Heart right ventricle (tissue), 16 donors: ENCODE measurements at regions not wholly inside any gene's neighbourhood (a gene's known extent, or its start where the extent isn't known, plus 50 kb on each side); places are given as distances from the start of the nearest gene placed in this dataset.

Experiments
- ATAC-seq, 8 donors: fragments of 200-7000 bp; cut with Tn5 transposase; one replicate each; pipeline ENCODE4 v1.9.1; 2020; ENCODE audit warnings: mild to moderate bottlenecking in 8 of 8, moderate library complexity in 8 of 8, moderate number of reproducible peaks in 1 of 8
- DNase-seq, 2 donors: peaks; one replicate each; pipeline ENCODE4 v3.0.0-alpha.2; 2020
- H3K27ac ChIP-seq, 10 donors: fragments of 200-600 bp; sonication (generic) in 2 of 10; one replicate each; pipeline versions ENCODE4 v1.5.0 to v1.8.0; 2020 to 2022; ENCODE audit warnings: mild to moderate bottlenecking in 3 of 10
- H3K27me3 ChIP-seq, 7 donors: fragments of 200-600 bp; one replicate each; pipeline ENCODE4 v1.8.0; 2021 to 2022; ENCODE audit warnings: mild to moderate bottlenecking in 2 of 7
- H3K36me3 ChIP-seq, 9 donors: fragments of 200-600 bp; sonication (generic) in 1 of 9; one replicate each; pipeline versions ENCODE4 v1.5.0 to v1.8.0; 2020 to 2022; ENCODE audit warnings: mild to moderate bottlenecking in 2 of 9
- H3K4me1 ChIP-seq, 9 donors: fragments of 200-600 bp; sonication (generic) in 1 of 9; one replicate each; pipeline versions ENCODE4 v1.5.0 to v1.8.0; 2020 to 2022; ENCODE audit warnings: mild to moderate bottlenecking in 4 of 9
- H3K4me3 ChIP-seq, 10 donors: fragments of 200-600 bp; sonication (generic) in 2 of 10; one replicate each; pipeline versions ENCODE4 v1.5.0 to v1.8.0; 2020 to 2022; ENCODE audit warnings: mild to moderate bottlenecking in 7 of 10, moderate library complexity in 2 of 10
- H3K9me3 ChIP-seq, 11 donors: fragments of 200-600 bp in 10 of 11; sonication (generic) in 2 of 11; one replicate each; pipeline versions ENCODE4 v1.5.0 to v1.8.0; 2013 to 2022; ENCODE audit warnings: mild to moderate bottlenecking in 2 of 11, control low read depth in 1 of 11, moderate library complexity in 1 of 11
- WGBS, 2 donors: extraction: QIAGEN DNeasy Blood & Tissue Kit; methylation state at CpG; one replicate each; pipeline ENCODE4 v1.1.7; 2013; ENCODE audit warnings: inconsistent platforms in 1 of 2; 5-methylcytosine and 5-hydroxymethylcytosine counted together
- intact Hi-C, 10 donors: fragments of 100-400 bp; cut with DNase I; formaldehyde crosslinking; loops; one replicate each; pipeline versions ENCODE4 v1.11.1 to v1.14.2; 2022
- TF ChIP-seq, protein P1 (sequence below), 9 donors: fragments of 200-600 bp; sonication (generic) in 2 of 9; IDR thresholded peaks; one replicate each; pipeline versions ENCODE4 v1.5.0 to v1.8.0; 2021 to 2022; ENCODE audit warnings: antibody characterized with exemption in 9 of 9, mild to moderate bottlenecking in 5 of 9, moderate library complexity in 1 of 9
- donor health status: Arrhythmogenic right ventricular cardiomyopathy.
- donor health status: ischemic (EF 13 %, LVEDD 7.1; RV severe dilation, severe dysfunction).
- donor health status: healthy with polysubstance abuse.
- donor health status: DM: no; HTN: yes; CAD: no.
- donor health status: DM: no; HTN: no; CAD: no.
- donor health status: ischemic (EF 25% LVEDD 6.9; RV normal size, moderate dysfunction).
- donor health status: ischemic (EF 25% LVEDD 5.7; RV mildly dilated, moderate dysfunction).
- donor health status: healthy.
- donor health status: DM: yes; HTN: yes; CAD: no.
- donor health status: Ischemic cardiomyopathy.
- donor health status: ischemic (EF 35%, LVEDD 5.7; RV mildly dilated, moderate dysfunction).
- donor health status: nonischemic (EF 11% LVEDD 7.7; RV severe dilation, severe dysfunction).
- donor health status: DM: yes; HTN: yes; CAD: no.
- donor health status: PGD.
- donor health status: ischemic (EF 29% LVEDD 5.4; RV normal size, mild dysfunction).
- donor health status: nonischemic (EF 23%, LVEDD 6.1; RV moderate dilation, normal function).

DNA sequence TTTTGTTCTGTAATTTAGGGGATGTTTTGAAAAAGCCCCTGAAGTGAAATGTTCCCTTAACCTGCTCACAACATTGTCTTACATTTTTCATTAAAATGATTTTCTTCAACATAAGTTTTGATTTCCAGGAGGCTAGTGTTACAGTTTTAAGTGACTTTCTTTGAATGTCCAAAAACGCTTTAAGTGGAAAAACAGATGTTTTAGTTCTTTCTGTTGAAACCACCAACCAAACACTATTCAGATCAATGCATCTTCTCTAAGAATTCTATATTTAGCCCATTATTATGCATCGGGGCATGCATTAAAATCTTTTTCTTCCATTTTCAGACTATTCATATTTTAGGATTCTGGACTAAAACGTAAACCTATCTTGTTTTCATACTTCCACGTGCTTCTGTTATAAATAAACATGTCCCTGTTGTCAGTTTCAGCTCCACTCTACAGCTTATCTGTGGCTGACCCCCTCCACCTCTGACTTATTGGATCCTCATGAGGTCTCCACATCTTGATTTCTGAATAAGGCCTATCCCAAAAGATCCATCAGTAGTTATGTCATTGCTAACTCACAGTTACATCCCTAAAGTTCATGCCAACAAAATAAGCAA lies 882.3 kb upstream of the SEMA6A start:
- TF ChIP-seq, protein P1, sequence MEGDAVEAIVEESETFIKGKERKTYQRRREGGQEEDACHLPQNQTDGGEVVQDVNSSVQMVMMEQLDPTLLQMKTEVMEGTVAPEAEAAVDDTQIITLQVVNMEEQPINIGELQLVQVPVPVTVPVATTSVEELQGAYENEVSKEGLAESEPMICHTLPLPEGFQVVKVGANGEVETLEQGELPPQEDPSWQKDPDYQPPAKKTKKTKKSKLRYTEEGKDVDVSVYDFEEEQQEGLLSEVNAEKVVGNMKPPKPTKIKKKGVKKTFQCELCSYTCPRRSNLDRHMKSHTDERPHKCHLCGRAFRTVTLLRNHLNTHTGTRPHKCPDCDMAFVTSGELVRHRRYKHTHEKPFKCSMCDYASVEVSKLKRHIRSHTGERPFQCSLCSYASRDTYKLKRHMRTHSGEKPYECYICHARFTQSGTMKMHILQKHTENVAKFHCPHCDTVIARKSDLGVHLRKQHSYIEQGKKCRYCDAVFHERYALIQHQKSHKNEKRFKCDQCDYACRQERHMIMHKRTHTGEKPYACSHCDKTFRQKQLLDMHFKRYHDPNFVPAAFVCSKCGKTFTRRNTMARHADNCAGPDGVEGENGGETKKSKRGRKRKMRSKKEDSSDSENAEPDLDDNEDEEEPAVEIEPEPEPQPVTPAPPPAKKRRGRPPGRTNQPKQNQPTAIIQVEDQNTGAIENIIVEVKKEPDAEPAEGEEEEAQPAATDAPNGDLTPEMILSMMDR (IDR thresholded peaks at IDR 0.05): no peak
- no peak overlapping the region for H3K4me3 ChIP-seq
- DNase-seq (no peak), ATAC-seq (no peak)
- WGBS, 2 donors: 44 to 49% methylated on average over 4 of the region's 4 CpGs
- H3K36me3 ChIP-seq: no peaks in the 10 kb centered on the region
- H3K27ac ChIP-seq: no peak overlapping the region
- intact Hi-C loops: loop anchor here in 6 of 10 donors (5.0 to 10.0 kb wide), 2 partner anchors 1335 to 1338 kb away; no protein-coding TSS in a partner anchor
- no peaks in the 10 kb centered on the region for H3K4me1 ChIP-seq
- H3K9me3 ChIP-seq: no peaks in the 10 kb centered on the region
- no peaks in the 10 kb centered on the region for H3K27me3 ChIP-seq

DNA sequence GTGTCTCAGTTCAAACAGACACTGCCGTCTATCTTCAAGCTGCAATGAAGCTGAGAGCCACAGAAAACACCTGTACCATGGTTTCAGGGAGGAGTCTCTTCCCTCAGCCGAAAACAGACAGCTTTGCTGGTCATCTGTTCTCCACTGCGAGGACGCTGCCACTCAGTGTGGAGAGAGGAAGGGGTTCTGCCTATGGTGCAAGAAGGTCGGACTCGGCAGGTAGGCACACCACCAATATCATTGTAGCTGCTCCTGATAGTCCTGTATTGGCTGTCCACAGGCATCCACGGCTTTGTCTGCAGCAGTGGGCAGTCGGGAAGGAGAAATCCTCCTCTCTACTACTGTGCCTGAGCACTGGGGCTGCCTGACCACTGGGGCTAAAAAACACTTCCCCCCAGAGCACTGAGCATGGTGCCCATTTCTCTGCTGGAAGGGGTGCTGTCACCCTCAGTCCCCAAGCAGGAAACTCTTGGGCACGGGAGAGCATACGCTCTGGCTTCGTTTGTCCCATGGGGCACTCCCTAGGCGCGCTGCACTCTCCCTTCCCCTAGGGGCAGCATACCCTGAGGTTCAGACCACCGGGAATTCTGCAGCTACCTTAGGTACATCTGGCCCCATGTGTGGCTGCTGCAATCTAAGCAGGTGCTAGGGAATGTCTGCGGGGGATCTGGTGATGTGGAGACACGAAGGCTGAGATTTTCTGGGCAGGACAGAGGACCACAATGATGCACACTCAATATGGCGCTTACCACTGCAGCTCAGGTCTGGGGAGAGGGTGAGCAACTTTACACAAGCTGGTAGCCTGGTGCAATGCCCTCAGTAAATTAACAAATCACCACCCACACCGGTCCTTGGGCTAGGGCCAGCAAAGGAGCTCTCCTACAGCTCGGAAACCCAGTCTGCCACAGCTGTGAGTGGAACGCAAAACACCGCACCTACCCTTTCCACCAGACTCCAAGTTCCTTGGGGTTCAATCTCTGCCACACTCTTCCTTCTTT lies 880.9 kb upstream of the SEMA6A start:
- no peak for DNase-seq
- no peaks in the 10 kb centered on the region for H3K4me1 ChIP-seq
- TF ChIP-seq, protein P1 (IDR thresholded peaks at IDR 0.05): peak in 1 of 9 donors; percentile 8
- 48 to 52% methylated on average over 21 of the region's 21 CpGs for WGBS, 2 donors
- no peaks in the 10 kb centered on the region for H3K36me3 ChIP-seq
- H3K4me3 ChIP-seq: peak overlapping the region in 7 of 10 donors; percentile 5 to 27 (median 18)
- peak in 3 of 8 donors; percentile 11 to 35 (median 22) for ATAC-seq
- intact Hi-C loops: loop anchor here in 6 of 10 donors (5.0 to 10.0 kb wide), 2 partner anchors 1337 to 1339 kb away; no protein-coding TSS in a partner anchor
- no peaks in the 10 kb centered on the region for H3K9me3 ChIP-seq
- no peak overlapping the region for H3K27ac ChIP-seq
- no peaks in the 10 kb centered on the region for H3K27me3 ChIP-seq

DNA sequence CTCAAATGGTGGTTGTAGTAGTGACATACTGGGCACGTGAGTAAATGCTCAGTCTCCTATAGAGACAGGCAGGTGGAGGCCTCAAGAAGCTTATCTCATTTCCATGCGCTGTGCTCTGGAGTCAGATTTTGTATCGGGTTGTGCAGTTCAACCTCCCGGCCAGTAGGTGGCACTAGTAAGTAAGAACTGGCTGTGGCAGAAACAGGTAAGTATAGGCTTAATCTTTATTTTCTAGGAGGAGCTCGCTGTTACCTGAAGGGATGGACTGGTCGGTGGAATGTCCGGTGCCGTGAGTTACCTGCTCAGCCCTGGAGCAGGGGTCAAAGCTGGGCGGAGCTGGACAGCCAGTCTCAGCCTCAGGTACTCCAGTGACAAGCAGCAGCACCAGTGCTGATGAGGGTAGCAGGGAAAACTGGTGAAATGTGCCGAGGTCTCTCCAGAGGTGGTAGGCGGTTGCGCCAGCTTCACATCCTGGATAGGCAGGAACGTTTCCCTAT lies 880.1 kb upstream of the SEMA6A start:
- TF ChIP-seq, protein P1 (IDR thresholded peaks at IDR 0.05): peak; percentile 65 to 85 (median 78)
- Histone ChIP-seq H3K27me3 (no peaks in the 10 kb centered on the region), H3K36me3 (no peaks in the 10 kb centered on the region), H3K4me1 (no peaks in the 10 kb centered on the region), H3K4me3 (peak overlapping the region in 7 of 10 donors; percentile 5 to 27 (median 18)), H3K9me3 (no peaks in the 10 kb centered on the region), H3K27ac (no peak overlapping the region)
- 24% methylated on average over 13 of the region's 13 CpGs for WGBS, 2 donors
- peak in 5 of 8 donors; percentile 35 to 50 (median 46) for ATAC-seq
- DNase-seq: peak in 1 of 2 donors; percentile 14
- intact Hi-C loops: loop anchor here in 6 of 10 donors (5.0 to 10.0 kb wide), 2 partner anchors 1338 to 1340 kb away; no protein-coding TSS in a partner anchor

DNA sequence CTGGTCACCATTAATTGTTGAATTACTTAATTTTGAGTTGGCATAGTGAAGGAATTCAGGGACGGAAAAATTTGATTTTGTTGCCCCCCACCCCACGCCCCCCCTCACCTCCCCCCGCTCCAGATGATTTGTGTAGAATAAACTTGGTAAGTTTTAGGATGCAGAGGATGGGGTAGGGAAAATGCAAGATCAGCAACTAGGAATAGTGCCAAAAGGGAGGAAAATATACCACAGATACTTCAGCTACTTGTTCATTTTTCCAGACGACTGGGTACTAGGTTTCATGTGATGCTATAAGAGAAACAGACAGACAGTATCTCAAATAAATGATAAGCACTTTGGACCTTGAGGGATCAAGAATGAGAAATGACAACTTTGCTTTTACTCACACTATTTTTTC lies 862.2 kb upstream of the SEMA6A start:
- H3K4me1 ChIP-seq: no peaks in the 10 kb centered on the region
- no peak overlapping the region for H3K27ac ChIP-seq
- 79 to 82% methylated on average over 4 of the region's 4 CpGs for WGBS, 2 donors
- no peaks in the 10 kb centered on the region for H3K36me3 ChIP-seq
- intact Hi-C loops: no loop called here
- H3K4me3 ChIP-seq: no peak overlapping the region
- ATAC-seq (no peak), DNase-seq (no peak)
- TF ChIP-seq, protein P1 (IDR thresholded peaks at IDR 0.05): no peak
- H3K9me3 ChIP-seq: peaks cover 0 to 2% (median 0%) of the 10 kb centered on the region in 11 donors
- H3K27me3 ChIP-seq: no peaks in the 10 kb centered on the region
